ENCODE measurements at regions not wholly inside any gene's neighbourhood (a gene's known extent, or its start where the extent isn't known, plus 50 kb on each side); places are given as distances from the start of the nearest gene placed in this dataset.
"Not testable (repeated sequence)": the region's sequence is repeated elsewhere in the genome, so short reads cannot be mapped to it uniquely, and the experiment has no call there.

GRCh38 chr2:8500124-8501054, 181.5 kb upstream of the ID2 start:
- no peak for DNase-seq

GRCh38 chr2:8501061-8501720, 180.7 kb upstream of the ID2 start:
- DNase-seq: no peak

- DNase-seq: no peak
Measured at GRCh38 chr2:8502316-8502715, 179.5 kb upstream of the ID2 start.

- no peak for DNase-seq
Measured at GRCh38 chr2:8505311-8505920, 176.4 kb upstream of the ID2 start.

GRCh38 chr2:8506746-8507145, 175.1 kb upstream of the ID2 start:
- no peak for DNase-seq

GRCh38 chr2:8508766-8509165, 173.1 kb upstream of the ID2 start:
- DNase-seq: no peak

GRCh38 chr2:8509621-8510020, 172.2 kb upstream of the ID2 start:
- no peak for DNase-seq

- DNase-seq: not testable (repeated sequence)
Measured at GRCh38 chr2:8510055-8510454, 171.8 kb upstream of the ID2 start.

- no peak for DNase-seq
Measured at GRCh38 chr2:8510519-8510918, 171.3 kb upstream of the ID2 start.

GRCh38 chr2:8511868-8512612, 169.8 kb upstream of the ID2 start:
- DNase-seq: no peak

- no peak for DNase-seq
Measured at GRCh38 chr2:8513601-8514273, 168.1 kb upstream of the ID2 start.

- DNase-seq: no peak
Measured at GRCh38 chr2:8514274-8514662, 167.6 kb upstream of the ID2 start.

GRCh38 chr2:8514796-8515758, 166.8 kb upstream of the ID2 start:
- DNase-seq: no peak

- DNase-seq: no peak
Measured at GRCh38 chr2:8515864-8516533, 165.9 kb upstream of the ID2 start.

GRCh38 chr2:8517850-8518498, 163.9 kb upstream of the ID2 start:
- DNase-seq: no peak

- no peak for DNase-seq
Measured at GRCh38 chr2:8518979-8519668, 162.7 kb upstream of the ID2 start.

- no peak for DNase-seq
Measured at GRCh38 chr2:8520791-8521344, 161.0 kb upstream of the ID2 start.

GRCh38 chr2:8522687-8523086, 159.2 kb upstream of the ID2 start:
- DNase-seq: no peak

- DNase-seq: no peak
Measured at GRCh38 chr2:8524388-8524787, 157.5 kb upstream of the ID2 start.

Measured in right hindlimb (tissue), 1 donor.